Activated T-cell treated with anti-CD3 and anti-CD28 coated beads for 4 hours (primary cell): ENCODE measurements at regions not wholly inside any gene's neighbourhood (a gene's known extent, or its start where the extent isn't known, plus 50 kb on each side); places are given as distances from the start of the nearest gene placed in this dataset.
A peak's percentile ranks its signal among the peaks of the same experiment; 100 is the strongest.
"Not testable (repeated sequence)": the region's sequence is repeated elsewhere in the genome, so short reads cannot be mapped to it uniquely, and the experiment has no call there.

Source experiments
- DNase-seq: peaks from one replicate; pipeline ENCODE4 v3.0.0-alpha.2; 2020

- DNase-seq = no peak
Observed at GRCh38 chr6:166877906-166878305, 78.4 kb downstream of the RNASET2 start.

GRCh38 chr6:166877349-166877748 lies 79.0 kb downstream of the RNASET2 start:
- DNase-seq = no peak

GRCh38 chr6:166872531-166873009 lies 83.8 kb downstream of the RNASET2 start:
- no peak for DNase-seq

GRCh38 chr6:166870602-166871208 lies 85.6 kb downstream of the RNASET2 start:
- no peak for DNase-seq

GRCh38 chr6:166866839-166867637 lies 89.3 kb downstream of the RNASET2 start:
- no peak for DNase-seq

- DNase-seq = no peak
Observed at GRCh38 chr6:166864333-166864732, 92.0 kb downstream of the RNASET2 start.

- DNase-seq = no peak
Observed at GRCh38 chr6:166862978-166863530, 93.3 kb downstream of the RNASET2 start.

- DNase-seq = peak; percentile 8
Observed at GRCh38 chr6:166862287-166862977, 93.9 kb downstream of the RNASET2 start.

GRCh38 chr6:166861961-166862286 lies 94.4 kb downstream of the RNASET2 start:
- no peak for DNase-seq

- no peak for DNase-seq
Observed at GRCh38 chr6:166861304-166861703, 95.0 kb downstream of the RNASET2 start.

- DNase-seq = no peak
Observed at GRCh38 chr6:166860392-166860791, 96.0 kb downstream of the RNASET2 start.

GRCh38 chr6:166855416-166855815 lies 100.9 kb downstream of the RNASET2 start:
- DNase-seq = no peak

GRCh38 chr6:166853371-166854325 lies 102.7 kb downstream of the RNASET2 start:
- no peak for DNase-seq

- no peak for DNase-seq
Observed at GRCh38 chr6:166852451-166852975, 103.8 kb downstream of the RNASET2 start.

- no peak for DNase-seq
Observed at GRCh38 chr6:166851911-166852310, 104.4 kb downstream of the RNASET2 start.

GRCh38 chr6:166851426-166851825 lies 104.9 kb downstream of the RNASET2 start:
- DNase-seq = no peak

- no peak for DNase-seq
Observed at GRCh38 chr6:166850677-166851076, 105.7 kb downstream of the RNASET2 start.

- no peak for DNase-seq
Observed at GRCh38 chr6:166849749-166850183, 106.6 kb downstream of the RNASET2 start.

GRCh38 chr6:166848979-166849748 lies 107.2 kb downstream of the RNASET2 start:
- DNase-seq = no peak

- DNase-seq = not testable (repeated sequence)
Observed at GRCh38 chr6:166846446-166847142, 109.8 kb downstream of the RNASET2 start.

- DNase-seq = no peak
Observed at GRCh38 chr6:166842607-166843006, 113.7 kb downstream of the RNASET2 start.
